ENCODE measurements at regions not wholly inside any gene's neighbourhood (a gene's known extent, or its start where the extent isn't known, plus 50 kb on each side); places are given as distances from the start of the nearest gene placed in this dataset.
"Not testable (repeated sequence)": the region's sequence is repeated elsewhere in the genome, so short reads cannot be mapped to it uniquely, and the experiment has no call there.

DNA sequence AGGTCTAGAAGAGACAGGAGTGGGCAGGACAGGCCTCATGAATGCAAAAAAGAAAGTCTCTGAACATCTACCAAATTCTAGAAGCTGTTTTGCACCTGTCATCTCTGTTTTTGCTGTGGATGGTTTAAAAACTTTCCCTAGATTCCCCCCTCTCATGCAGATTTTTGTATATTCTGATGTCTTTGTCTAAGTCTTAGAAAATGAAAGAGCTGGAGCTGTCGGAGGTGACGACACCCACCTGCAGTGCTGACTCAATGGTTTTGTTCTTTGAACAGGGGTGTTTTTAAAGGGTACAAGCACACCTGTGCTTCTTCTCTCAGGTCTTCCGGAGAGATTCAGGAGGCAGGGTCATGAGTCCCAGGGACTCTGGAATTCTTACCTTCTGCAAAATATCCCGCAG, 128.2 kb upstream of the ALDH3B2 start:
- TF ChIP-seq POLR2A (IDR thresholded peaks at IDR 0.05; ENCODE audit: low read length); GATA1 (IDR thresholded peaks at IDR 0.05; ENCODE audit: low read depth, low read length): not testable (repeated sequence)

Data from erythroblast (primary cell).